NCI-H460 (cell line): ENCODE measurements at regions not wholly inside any gene's neighbourhood (a gene's known extent, or its start where the extent isn't known, plus 50 kb on each side); places are given as distances from the start of the nearest gene placed in this dataset.
A peak's percentile ranks its signal among the peaks of the same experiment; 100 is the strongest.

Experiments used
- DNase-seq: peaks from one replicate; pipeline ENCODE4 v3.0.0-alpha.2; 2016; ENCODE audit warnings: low read depth; ENCODE audit errors: extremely low read depth

DNA sequence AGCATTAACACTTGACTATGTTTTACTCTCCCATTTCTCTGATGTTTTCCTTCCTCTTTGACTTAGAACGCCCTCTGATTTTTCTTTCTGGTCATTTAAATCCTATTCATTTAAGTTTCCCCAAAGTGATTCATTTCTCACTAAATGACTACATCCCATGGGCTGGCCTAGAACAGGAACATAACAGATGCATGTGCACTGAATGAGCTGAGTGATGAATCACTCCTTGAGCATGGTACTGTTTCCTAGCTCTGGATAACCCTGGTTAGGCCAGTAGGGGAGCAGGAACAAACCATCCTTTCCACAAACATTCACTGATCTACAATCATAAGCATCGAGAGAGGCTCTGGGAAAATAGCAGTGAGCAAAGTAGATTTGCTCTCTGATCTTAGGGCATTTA is 221.9 kb upstream of the SETBP1 start:
- DNase-seq: peak; percentile 8

- peak; percentile 28 for DNase-seq
Measured at GRCh38 chr18:44464398-44465180, 216.1 kb upstream of the SETBP1 start.

DNA sequence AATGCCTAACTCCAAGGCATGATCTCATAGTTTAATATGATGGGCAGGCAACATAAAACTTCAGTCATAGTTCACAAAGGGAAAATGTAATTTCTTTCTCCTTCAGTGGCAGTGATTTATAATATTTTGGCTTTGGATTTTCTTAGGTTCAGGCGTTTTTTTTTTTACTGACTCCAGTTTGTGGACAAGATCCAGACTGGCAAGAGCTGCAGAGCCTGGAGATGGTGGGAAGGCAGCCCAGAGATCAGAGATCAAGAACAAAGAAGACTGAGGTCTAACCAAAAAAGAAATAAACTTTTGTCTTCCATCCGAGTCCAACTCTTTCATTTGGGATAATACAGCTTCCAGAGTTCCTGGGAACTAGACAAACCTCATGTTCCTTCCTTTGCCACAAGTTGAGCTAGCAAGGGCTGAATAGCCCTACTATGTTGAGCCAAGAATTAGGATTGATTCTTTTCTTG is 215.3 kb upstream of the SETBP1 start:
- DNase-seq: no peak

GRCh38 chr18:44466997-44467396 is 213.7 kb upstream of the SETBP1 start:
- no peak for DNase-seq

DNA sequence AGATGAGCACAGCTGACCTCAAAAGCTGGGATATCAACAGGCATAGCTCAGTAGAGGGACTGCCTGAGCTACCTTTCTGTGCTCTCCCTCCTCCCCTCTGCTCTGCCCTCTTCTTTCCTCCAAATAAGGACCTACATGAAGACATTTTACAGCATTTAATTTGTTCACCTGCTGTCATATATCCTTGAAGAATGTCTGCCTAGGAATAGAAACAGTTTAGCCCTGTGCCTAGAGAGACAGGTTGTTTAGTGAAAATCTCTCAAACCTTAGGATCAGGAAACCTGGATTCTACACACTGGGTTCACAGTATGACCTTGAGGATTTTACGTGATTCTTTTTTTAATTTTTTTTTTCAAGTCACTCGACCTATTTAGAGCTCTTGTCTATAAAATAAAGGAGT is 213.0 kb upstream of the SETBP1 start:
- no peak for DNase-seq

- no peak for DNase-seq
Measured at GRCh38 chr18:44473394-44474066, 207.2 kb upstream of the SETBP1 start.

DNA sequence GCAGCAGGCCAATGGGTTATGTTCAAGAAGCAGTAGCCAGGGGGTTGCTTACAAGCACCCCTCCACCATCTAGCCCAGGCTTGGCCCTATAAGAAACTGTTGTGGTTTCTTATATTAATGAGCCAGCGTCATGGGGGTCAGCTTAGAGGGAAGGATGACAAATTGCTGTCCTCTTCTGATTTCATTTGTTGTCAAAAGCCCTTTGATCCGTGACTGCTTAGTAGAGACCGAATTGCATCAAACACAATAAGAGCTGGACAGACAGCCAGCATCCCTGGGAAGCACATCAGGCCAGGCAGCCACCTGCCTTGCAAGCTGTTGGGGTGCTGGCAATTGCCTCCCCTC is 206.6 kb upstream of the SETBP1 start:
- no peak for DNase-seq

GRCh38 chr18:44474591-44474990 is 206.1 kb upstream of the SETBP1 start:
- DNase-seq: no peak

DNA sequence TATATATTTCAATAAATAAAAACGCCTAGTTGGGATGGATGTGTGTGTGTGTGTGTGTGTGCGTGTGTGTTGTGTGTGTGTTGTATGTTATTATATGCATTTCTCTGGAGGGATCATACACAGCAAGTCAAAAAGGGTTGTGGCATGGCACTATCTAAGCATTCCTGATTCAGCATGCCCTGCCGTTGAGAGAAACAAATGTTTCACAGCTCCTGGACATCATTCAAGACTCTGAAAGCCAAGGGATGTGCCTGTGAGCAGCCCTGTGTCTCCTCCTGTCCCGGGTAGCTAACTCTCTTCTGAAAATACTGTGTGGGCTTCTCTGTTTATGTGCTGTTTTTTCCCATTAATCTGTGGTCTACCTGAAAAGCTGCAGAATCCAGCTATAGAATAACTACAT is 197.9 kb upstream of the SETBP1 start:
- no peak for DNase-seq

GRCh38 chr18:44495151-44495550 is 185.5 kb upstream of the SETBP1 start:
- DNase-seq: no peak

DNA sequence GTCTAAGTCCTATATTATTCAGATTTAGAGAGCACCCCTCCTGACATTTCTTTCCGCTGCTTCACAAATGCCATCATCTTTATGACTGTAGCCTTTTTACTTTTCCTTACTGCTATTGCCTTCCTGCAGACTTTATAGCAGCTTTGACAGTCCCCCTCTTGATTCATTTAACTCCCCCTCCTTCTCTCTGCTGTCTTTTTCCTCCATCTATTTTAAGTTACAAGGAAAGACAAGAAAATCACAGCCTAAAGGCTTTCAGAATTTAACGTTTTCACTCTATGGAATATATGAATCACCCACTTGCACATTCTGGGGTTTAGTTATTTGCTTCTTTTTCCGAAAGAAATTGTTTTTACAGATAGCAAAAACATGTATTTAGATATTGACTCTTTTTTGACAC is 183.4 kb upstream of the SETBP1 start:
- no peak for DNase-seq

GRCh38 chr18:44497757-44498490 is 182.8 kb upstream of the SETBP1 start:
- DNase-seq: no peak

DNA sequence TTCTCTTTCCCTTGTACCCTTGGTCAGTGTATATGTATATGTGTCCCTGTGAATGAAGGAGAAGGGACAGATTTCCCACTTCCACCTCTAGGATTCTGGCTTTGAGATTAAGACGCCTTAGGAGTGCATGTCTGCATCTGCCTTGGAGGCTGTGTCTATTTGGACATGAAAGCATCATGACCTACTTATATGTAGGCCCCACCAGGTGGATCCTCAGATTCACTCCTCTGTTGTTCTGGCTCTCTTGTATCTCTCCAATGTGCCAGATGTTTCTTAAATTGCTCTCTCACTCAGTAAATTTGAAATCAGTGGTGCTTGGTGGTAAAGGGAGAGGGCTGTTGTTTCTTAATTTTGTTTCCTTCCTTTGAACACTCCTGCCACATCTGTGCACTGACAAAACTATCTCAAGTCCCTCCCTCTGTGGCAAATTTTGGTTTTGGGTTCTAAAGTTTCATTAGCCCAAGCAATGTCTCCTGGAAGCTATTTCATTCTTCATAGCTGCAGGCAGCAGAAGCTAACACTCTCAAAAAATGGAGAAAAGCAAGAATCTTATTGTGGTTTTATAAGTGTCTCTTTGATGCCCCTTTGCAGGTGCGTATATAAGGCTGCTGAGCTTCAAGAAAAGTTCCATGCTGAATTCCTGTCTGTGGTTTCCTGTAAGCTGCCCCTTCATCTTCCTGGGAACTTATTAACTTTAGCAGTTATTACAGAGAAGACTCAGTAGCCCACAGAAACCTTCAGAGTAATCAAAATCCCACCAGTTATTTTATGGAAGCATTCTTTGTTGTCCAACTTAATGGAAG is 179.7 kb upstream of the SETBP1 start:
- DNase-seq: no peak

GRCh38 chr18:44502221-44502620 is 178.5 kb upstream of the SETBP1 start:
- DNase-seq: no peak

DNA sequence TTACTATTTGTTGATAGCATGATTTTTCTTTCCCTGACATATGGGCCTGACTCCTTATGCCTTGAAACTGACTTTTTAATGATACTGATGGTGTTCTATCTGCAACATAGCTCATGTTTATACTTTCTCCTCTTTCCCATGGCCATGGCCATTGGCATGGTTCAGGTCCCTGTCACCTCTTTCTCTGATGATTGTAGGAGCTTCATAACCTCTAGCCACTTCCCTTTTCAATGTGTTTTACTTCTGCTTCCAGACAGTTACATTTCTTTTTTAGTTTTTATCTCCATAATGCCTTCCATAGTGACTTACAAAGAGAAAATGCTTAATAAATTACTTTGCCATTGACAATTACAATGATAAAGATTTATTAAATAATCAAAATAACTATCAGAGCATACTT is 177.9 kb upstream of the SETBP1 start:
- DNase-seq: no peak

DNA sequence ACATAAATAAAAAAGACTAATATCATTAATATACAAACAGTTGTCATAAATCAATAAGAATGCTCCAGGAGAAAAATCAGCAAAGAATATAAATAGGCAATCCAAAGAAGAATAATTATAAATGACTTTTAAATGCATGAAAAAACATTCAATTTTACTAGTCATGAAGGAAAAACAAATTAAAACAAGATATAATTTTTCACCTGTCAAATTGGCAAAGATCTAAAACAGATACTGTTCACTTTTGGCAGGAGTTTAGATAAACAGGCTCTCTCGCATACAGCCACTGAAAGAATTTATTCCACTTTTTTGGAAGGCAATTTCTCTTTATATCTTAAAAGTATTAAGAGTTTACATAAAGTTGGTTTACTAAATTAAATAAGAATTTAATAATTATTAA is 176.8 kb upstream of the SETBP1 start:
- no peak for DNase-seq

DNA sequence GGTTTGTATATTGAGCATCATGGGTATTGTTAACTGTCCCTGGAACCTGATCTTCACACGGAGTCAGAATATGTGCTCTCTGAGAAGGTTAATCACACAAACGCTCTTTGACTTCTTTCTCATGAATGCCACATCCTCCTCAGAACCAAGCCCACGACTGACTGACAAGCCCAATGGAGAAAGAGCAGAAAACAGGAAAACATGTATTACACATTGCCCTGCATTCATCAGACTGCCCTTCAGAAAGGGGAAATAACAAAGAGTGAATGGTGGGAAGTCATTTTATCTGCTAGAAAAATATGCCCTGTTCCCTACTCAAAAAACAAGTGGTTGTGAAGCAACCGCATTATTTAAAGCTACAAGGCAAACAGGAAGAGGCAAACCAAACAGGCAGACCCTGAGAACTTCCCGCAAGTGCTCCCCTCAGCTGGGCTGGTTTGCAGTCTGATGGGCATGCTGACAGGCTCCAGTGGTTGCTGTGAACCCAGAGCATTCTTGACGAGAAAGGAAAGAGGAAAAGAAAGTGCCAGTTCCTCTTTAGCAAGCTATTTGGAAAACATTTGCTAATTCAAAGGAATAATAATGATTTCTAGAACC is 172.9 kb upstream of the SETBP1 start:
- DNase-seq: no peak

DNA sequence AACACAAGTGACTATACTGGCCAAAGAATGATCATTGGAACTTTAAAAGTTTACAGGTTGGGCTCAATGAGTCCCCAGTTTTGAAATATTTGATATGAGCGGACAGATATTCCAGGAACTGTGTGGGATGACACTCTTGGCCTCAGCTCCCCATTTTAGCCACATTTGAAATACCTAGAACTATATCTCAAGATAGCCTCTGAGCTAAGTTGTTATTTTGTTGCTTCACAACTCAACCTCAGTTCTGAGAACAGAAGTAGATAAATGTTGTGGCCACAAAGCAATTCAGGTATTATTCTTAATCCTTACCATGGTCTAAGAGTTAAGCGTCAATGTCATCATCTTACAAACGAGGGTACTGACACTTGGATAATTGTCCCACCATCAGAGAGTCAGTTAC is 172.2 kb upstream of the SETBP1 start:
- DNase-seq: no peak

DNA sequence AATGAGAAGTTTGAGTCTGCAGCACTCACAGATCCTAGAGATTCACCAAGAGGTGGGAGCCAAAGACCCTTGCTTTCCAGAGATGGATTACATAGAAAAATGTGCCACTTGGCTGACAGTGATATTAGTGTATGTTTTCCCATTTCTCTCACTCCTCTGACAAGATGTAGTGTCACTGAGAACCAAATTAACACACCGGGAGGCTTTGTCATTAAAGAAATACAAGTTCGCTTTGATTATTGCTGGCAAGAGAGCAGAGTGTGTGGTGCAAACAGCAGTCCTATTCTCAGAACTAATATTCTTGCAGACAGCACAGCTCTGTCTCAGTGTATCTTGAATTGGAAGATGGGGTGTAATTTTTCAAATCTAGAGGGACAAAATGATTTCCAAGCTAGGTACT is 171.6 kb upstream of the SETBP1 start:
- no peak for DNase-seq

DNA sequence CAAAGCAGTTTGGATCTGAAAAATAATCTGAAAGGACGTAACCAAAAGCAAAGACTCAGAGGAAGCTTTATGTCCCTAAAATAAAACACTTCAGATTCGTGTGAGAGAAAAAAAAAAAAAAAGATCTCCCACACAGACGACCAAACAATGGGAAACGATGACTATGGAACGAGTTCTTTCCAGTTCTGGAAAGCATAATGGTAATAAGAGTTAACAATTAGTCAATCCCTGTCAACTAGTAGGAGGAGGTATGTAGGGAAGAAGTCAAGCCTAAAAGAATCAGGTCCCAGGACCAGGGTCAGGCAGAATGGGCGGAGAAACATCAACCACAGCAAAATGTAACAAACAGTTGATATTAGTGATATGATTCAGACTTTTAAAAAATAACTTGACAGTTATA is 170.3 kb upstream of the SETBP1 start:
- DNase-seq: no peak

GRCh38 chr18:44513233-44513632 is 167.5 kb upstream of the SETBP1 start:
- no peak for DNase-seq
